Fibroblast of villous mesenchyme (primary cell): ENCODE measurements at regions not wholly inside any gene's neighbourhood (a gene's known extent, or its start where the extent isn't known, plus 50 kb on each side); places are given as distances from the start of the nearest gene placed in this dataset.

ENCODE experiments used
- DNase-seq: peaks from one replicate; pipeline ENCODE4 v3.0.0-alpha.2; 2010; ENCODE audit warnings: low read depth
- H3K4me3 ChIP-seq: 2 replicates; pipeline ENCODE4 v1.5.1; 2011; ENCODE audit warnings: low read depth, mild to moderate bottlenecking, low read length
- TF ChIP-seq, protein P1 (sequence below): IDR thresholded peaks from 2 replicates; pipeline ENCODE4 v1.5.1; 2012; ENCODE audit warnings: low read depth, mild to moderate bottlenecking, low read length; ENCODE audit not compliant: insufficient read depth

DNA sequence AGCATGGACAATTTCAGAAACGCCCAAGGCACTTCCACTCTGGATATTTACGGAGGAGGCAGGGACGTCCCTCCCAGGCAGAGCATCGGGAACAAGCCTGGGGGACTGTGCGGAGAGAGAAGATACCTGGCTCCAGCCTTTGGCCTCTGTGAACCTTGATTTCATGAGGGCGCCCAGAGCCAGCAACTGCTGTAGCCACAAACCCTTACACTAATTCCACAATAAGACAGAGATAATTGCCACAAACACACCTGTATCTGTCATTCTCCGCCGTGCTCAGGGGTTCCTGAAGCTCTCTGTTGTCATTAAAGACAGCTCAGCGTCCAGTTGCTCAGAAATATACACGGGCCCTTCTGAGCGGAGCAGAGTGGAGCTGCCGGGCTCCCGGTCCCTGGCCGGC is 1292.1 kb downstream of the TBC1D22A start:
- no peak for DNase-seq
- TF ChIP-seq, protein P1, sequence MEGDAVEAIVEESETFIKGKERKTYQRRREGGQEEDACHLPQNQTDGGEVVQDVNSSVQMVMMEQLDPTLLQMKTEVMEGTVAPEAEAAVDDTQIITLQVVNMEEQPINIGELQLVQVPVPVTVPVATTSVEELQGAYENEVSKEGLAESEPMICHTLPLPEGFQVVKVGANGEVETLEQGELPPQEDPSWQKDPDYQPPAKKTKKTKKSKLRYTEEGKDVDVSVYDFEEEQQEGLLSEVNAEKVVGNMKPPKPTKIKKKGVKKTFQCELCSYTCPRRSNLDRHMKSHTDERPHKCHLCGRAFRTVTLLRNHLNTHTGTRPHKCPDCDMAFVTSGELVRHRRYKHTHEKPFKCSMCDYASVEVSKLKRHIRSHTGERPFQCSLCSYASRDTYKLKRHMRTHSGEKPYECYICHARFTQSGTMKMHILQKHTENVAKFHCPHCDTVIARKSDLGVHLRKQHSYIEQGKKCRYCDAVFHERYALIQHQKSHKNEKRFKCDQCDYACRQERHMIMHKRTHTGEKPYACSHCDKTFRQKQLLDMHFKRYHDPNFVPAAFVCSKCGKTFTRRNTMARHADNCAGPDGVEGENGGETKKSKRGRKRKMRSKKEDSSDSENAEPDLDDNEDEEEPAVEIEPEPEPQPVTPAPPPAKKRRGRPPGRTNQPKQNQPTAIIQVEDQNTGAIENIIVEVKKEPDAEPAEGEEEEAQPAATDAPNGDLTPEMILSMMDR: no peak
- no peak overlapping the region for H3K4me3 ChIP-seq

DNA sequence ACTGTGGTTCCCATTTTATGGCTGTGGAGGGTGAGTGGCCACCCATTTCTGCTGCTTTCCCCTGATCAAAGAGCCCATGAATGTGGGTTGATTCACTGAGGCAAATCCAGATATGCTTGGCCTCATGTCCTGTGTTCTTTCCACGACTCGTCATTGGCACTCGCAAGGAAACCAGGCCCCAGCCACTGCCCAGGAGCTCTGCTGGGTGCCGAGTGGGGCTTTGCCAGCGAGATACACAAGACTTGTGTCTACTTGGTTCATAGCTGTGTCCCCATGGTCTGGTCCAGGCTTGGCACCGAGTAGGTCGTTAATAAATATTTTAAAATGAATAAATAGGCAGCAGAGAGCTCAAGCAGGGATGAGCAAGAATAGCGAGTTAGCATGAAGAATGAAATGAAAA is 1291.5 kb downstream of the TBC1D22A start:
- no peak overlapping the region for H3K4me3 ChIP-seq
- DNase-seq: no peak
- TF ChIP-seq, protein P1: no peak

DNA sequence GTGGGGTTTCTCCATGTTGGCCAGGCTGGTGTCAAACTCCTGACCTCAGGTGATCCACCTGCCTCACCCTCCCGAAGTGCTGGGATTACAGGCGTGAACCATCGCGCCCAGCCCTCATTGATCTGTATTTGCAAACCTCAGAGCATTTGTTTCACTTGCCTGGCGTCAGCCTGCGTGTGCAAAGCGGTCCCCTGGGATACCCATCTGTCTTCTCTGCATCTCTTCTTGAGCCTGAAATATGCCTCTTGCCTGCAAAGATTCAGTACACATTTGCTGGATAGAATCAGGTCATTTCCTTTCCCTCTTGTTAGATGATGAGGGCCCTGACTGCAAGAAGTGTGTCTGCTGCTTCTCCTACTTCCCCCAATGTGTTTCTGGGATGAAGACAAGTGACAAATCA is 1291.0 kb downstream of the TBC1D22A start:
- DNase-seq: no peak

DNA sequence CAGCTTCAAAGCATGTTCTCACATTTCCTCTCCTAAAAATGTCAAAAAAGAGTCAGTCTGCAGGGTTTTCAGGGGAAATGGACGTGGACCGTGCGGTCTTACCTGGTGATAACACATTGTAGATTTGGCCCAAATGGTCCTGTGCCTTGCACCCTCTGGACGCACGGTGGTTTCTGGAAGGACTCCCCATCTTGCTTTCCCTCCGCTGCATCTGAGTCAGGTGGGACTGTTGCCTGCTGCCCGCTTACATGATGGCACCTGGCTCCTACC is 1290.1 kb downstream of the TBC1D22A start:
- DNase-seq: no peak
- TF ChIP-seq, protein P1: no peak
- H3K4me3 ChIP-seq: no peak overlapping the region

More for the DNA sequence above, 1291.0 kb downstream of the TBC1D22A start:
- TF ChIP-seq, protein P1: no peak
- no peak overlapping the region for H3K4me3 ChIP-seq

DNA sequence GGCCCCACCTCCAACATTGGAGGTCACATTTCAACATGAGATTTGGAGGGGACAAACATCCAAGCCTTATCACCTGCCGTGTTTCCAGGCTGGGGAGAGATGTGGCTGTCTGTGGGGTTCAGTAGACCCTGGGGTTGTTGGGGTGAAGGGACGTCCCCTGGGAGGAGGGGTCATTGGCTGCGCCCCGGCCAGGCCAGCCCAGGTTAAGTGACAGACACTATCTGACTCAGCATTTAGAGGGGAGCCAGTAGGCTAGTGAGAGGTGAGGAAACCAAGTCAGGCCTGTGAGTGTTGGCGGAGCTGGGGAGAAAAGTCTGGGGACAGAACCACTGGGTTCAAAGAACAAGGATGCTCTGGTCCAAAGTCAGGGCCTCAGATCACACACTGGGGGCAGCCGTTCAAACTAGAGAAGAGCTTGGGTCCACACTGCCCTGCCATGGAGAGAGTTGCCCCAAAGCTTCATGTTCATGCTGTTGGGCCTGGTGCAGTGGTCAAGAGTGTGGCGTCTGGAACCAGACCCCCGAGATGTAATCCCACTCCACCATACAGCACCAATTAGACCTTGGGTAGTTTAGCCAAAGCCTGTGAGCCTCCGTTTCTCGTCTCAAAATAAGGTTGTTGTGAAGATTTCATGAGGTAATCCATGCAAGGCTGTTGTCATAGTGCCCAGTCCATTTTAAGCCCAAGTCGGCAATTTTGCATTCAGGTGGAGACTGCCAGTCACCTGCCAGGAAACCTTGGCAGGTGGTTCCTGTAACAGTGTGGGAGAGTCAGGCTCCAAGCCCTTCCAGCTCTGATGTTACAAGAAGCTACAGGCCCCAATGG is 1289.6 kb downstream of the TBC1D22A start:
- H3K4me3 ChIP-seq: no peak overlapping the region
- TF ChIP-seq, protein P1: no peak
- no peak for DNase-seq

DNA sequence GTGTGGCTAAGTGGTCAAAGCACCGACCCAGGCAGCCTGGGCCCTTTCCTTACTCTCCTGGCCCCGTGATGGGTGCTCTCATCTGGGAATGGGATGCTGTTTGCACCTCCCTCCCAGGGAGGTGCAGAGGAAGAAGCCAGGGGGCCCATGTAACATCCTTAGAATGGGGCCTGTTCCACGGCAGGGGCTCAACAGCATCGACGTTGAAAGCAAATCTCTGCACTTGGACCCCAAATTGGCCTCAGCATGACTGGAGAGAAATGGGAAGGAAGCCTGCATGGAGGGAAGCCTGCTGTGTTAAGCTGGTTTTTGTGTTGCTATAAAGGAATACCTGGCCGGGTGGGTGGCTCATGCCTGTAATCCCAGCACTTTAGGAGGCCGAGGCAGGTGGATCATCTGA is 1288.4 kb downstream of the TBC1D22A start:
- H3K4me3 ChIP-seq: no peak overlapping the region
- DNase-seq: no peak
- TF ChIP-seq, protein P1: no peak

DNA sequence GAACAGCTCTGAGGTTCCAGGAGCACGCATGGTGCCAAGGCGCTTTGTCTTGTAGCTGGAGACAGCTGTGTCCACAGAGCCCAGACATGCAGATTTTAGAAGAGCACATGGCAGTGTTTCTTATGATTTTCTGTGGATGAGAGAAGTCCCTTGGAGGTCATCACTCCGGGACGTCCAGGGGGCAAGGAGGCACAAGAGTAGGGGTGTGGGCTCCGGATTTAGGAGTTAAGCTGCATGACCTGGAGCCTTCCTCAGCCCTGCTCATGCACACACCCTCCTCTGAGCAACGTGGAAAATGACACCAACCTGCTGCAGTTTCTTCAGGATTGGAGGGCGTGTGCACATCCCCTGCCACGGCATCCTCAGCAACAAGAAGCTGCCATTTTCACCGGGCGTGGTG is 1286.7 kb downstream of the TBC1D22A start:
- H3K4me3 ChIP-seq: no peak overlapping the region
- no peak for DNase-seq
- TF ChIP-seq, protein P1: no peak
